Keratinocyte (primary cell): ENCODE measurements at regions not wholly inside any gene's neighbourhood (a gene's known extent, or its start where the extent isn't known, plus 50 kb on each side); places are given as distances from the start of the nearest gene placed in this dataset.

Experiments
- EZH2 ChIP-seq: IDR thresholded peaks from one replicate; pipeline ENCODE4 v1.6.1; 2012; ENCODE audit warnings: inconsistent platforms, mild to moderate bottlenecking, low read length, moderate library complexity
- TF ChIP-seq, protein P1 (sequence below), 3 experiments: IDR thresholded peaks in 1 of 3; conservative IDR thresholded peaks in 1 of 3; optimal IDR thresholded peaks in 1 of 3; 2 replicates in 2 of 3; 3 replicates in 1 of 3; pipeline versions ENCODE3 to v1.5.1; 2011; ENCODE audit warnings: low read length in 3 of 3, mild to moderate bottlenecking in 3 of 3, moderate library complexity in 2 of 3, control low read depth in 1 of 3, inconsistent platforms in 1 of 3; ENCODE audit not compliant: insufficient read depth in 2 of 3; ENCODE audit errors: extremely low read depth in 1 of 3

- TF ChIP-seq, protein P1, sequence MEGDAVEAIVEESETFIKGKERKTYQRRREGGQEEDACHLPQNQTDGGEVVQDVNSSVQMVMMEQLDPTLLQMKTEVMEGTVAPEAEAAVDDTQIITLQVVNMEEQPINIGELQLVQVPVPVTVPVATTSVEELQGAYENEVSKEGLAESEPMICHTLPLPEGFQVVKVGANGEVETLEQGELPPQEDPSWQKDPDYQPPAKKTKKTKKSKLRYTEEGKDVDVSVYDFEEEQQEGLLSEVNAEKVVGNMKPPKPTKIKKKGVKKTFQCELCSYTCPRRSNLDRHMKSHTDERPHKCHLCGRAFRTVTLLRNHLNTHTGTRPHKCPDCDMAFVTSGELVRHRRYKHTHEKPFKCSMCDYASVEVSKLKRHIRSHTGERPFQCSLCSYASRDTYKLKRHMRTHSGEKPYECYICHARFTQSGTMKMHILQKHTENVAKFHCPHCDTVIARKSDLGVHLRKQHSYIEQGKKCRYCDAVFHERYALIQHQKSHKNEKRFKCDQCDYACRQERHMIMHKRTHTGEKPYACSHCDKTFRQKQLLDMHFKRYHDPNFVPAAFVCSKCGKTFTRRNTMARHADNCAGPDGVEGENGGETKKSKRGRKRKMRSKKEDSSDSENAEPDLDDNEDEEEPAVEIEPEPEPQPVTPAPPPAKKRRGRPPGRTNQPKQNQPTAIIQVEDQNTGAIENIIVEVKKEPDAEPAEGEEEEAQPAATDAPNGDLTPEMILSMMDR (optimal IDR thresholded peaks at IDR 0.05 in 1 of 3, IDR thresholded peaks at IDR 0.05 in 1 of 3, conservative IDR thresholded peaks at IDR 0.05 in 1 of 3; ENCODE audit: extremely low read depth in 1 of 3, insufficient read depth in 2 of 3, low read length in 3 of 3) = no peak
- TF ChIP-seq EZH2 = no peak
These were observed 264.8 kb upstream of the HNRNPA3 start for GRCh38 chr2:176947754-176948153.
